Esophagus muscularis mucosa (tissue), 4 donors: ENCODE measurements at regions not wholly inside any gene's neighbourhood (a gene's known extent, or its start where the extent isn't known, plus 50 kb on each side); places are given as distances from the start of the nearest gene placed in this dataset.

Experiments used
- CTCF ChIP-seq, 3 experiments: fragments of 200-600 bp in 2 of 3; fragments of 450-650 bp in 1 of 3; sonication (generic) in 2 of 3; IDR thresholded peaks; one replicate each; pipeline ENCODE4 v1.5.1; 2017 to 2019; ENCODE audit warnings: antibody characterized with exemption in 3 of 3, mild to moderate bottlenecking in 2 of 3, moderate library complexity in 1 of 3
- EP300 ChIP-seq: sonication (generic); formaldehyde crosslinking; IDR thresholded peaks from one replicate; pipeline ENCODE4 v1.6.1; 2017; ENCODE audit warnings: antibody characterized with exemption
- POLR2A ChIP-seq: fragments of 450-650 bp; IDR thresholded peaks from one replicate; pipeline ENCODE4 v1.6.1; 2017; ENCODE audit warnings: antibody characterized with exemption, moderate library complexity, mild to moderate bottlenecking, low read depth
- POLR2AphosphoS5 ChIP-seq, 2 donors: sonication (generic); formaldehyde crosslinking; IDR thresholded peaks; one replicate each; pipeline ENCODE4 v1.6.1; 2017; ENCODE audit warnings: antibody characterized with exemption in 2 of 2

GRCh38 chr22:49044776-49045175, 782.9 kb downstream of the BRD1 start:
- no peak for TF ChIP-seq POLR2AphosphoS5 (IDR thresholded peaks at IDR 0.05)
- TF ChIP-seq POLR2A = no peak
- no peak for TF ChIP-seq CTCF (IDR thresholded peaks at IDR 0.05)
- TF ChIP-seq EP300 = no peak
